NCI-H187 treated with DMSO at 0.1 percent for 48 hours (cell line): ENCODE measurements at regions not wholly inside any gene's neighbourhood (a gene's known extent, or its start where the extent isn't known, plus 50 kb on each side); places are given as distances from the start of the nearest gene placed in this dataset.
A peak's percentile ranks its signal among the peaks of the same experiment; 100 is the strongest.
"Not testable (repeated sequence)": the region's sequence is repeated elsewhere in the genome, so short reads cannot be mapped to it uniquely, and the experiment has no call there.

Source experiments
- DNase-seq: peaks from one replicate; lab custom pipeline; 2025; lab: John Stamatoyannopoulos, UW

DNA sequence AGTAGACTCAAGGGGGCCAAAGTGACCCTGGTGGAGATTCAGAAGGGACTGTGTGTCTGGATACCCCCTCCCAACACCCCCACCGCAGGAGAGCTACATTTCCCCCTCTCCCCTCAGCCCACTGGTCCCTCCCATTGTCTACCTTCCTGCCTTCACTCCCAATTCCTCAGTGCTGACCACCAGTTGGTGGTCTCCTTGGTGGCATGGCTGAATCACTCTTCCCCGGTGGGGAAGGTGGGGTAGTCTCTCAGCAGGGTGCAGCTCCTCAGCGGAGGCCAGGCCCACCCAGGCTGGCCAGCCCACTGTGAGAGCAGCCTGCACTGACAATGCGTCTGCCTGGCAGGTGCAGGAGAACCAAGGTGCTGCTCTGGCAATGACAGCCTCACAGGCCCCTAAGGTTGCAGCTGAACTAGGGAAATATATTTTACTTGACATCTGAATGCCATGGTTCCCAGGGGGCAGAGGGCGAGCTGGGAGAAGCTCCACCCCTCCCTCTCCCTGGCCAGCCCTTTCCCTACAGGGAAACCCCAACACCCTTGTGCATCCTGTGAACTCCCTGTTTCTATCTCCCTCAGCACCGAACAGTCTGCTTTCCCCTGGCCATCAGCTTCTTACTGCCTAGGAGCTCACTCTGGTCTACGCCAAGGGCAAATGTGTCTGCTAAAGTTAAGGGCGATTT is 62.6 kb upstream of the PAX8 start:
- no peak for DNase-seq

GRCh38 chr2:113337809-113338208 is 59.1 kb upstream of the PAX8 start:
- DNase-seq, result no peak

GRCh38 chr2:113336040-113336439 is 57.3 kb upstream of the PAX8 start:
- DNase-seq, result peak; percentile 23

DNA sequence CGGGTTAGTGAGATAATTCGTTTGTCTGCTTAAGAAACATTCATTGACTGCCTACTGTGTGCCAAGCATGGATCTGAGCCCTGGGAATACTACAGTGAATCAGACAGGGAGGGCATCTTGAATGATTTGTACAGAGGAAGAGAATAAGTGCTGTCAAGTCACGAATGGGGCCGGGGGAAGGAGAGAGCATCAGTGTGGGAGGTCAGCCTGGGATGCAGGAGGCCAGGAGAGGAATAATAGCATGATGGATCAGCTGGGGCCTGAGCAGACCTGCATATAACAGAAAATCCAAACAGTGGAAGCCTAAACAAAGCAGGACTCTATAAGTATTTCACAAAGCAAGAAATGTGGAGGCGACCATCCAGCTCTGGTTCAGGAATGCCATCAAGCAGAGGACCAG is 55.4 kb upstream of the PAX8 start:
- DNase-seq, result no peak

GRCh38 chr2:113333735-113334134 is 55.0 kb upstream of the PAX8 start:
- not testable (repeated sequence) for DNase-seq

DNA sequence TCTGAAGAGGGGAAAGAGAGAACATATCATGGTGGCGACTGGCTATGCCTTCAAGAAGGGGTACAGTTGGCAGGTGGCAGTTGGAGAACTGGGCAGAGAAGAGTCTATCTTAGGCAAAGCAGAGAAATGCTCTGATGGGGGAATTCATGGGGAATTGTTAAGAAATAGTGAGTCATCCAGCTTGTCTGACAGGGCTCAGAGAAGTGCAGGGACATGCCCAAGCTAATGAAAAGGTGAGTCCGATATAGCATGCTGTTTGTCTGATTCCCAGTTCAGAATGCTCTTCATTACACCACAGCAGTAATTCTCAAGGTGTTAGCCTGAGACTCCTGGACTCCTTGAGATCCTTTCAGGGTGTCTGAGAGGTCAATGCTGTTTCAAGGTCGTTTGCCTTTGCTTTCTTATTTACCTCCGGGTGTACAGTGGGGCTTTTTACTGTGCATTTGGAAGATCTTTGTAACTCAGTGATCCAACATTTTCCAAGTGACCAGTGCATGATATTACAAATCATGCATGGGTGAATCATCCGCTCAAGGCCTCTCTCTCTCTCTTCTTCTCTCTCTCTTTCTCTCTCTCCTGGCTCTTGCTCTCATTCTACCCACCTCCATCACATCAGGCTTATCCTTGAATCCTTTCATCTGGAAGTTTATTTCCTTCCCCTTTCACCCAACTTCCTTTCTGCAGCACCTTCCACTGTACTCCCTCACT is 51.5 kb upstream of the PAX8 start:
- not testable (repeated sequence) for DNase-seq

GRCh38 chr2:113328973-113329372 is 50.3 kb upstream of the PAX8 start:
- not testable (repeated sequence) for DNase-seq

- not testable (repeated sequence) for DNase-seq
Observed at GRCh38 chr2:113328572-113328971, 49.9 kb upstream of the PAX8 start.
